NCI-H446 (cell line): ENCODE measurements at regions not wholly inside any gene's neighbourhood (a gene's known extent, or its start where the extent isn't known, plus 50 kb on each side); places are given as distances from the start of the nearest gene placed in this dataset.

ENCODE experiments used
- DNase-seq, 2 experiments: peaks; one replicate each; lab custom pipeline; 2025; lab: John Stamatoyannopoulos, UW

DNA sequence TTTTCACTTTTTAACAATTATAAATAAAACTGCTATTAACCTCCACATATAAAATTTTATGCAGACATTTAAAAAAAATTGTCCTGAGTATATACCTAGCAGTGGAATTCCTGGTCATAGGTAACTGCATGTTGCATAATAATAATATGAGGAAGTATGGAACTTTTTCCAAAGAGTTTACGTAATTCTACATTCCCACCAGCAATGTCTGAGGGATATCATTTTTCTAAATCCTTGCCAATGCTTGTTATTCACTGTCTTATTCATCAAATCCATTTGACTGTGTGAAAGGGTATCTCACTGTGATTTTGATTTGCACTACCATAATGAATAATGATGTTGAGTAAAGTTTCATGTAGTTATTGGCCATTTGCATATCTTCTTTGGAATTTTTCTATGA is 393.8 kb downstream of the LRFN5 start:
- no peak for DNase-seq

DNA sequence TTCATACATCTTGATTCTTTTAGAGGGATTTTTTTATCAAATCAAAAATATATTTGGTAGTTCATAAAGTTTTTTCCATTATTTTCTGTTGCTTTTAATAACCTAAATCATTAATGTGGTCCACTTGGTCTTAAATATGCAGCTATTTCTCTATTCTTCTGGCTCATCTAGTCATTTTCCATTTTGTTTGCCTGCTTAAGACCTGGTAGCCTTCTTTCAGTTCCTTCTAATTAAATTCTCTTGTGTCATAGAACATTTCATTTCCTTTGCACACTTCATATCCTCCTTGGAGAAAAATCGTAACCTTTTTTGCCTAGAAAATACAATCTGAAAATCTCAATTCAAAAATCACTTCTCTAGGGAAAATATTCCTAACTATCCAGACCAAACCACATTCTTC is 387.0 kb downstream of the LRFN5 start:
- DNase-seq, result no peak

GRCh38 chr14:41986700-41987099 is 380.0 kb downstream of the LRFN5 start:
- DNase-seq, result no peak

GRCh38 chr14:41986083-41986645 is 379.5 kb downstream of the LRFN5 start:
- no peak for DNase-seq

GRCh38 chr14:41973178-41973577 is 366.5 kb downstream of the LRFN5 start:
- no peak for DNase-seq

DNA sequence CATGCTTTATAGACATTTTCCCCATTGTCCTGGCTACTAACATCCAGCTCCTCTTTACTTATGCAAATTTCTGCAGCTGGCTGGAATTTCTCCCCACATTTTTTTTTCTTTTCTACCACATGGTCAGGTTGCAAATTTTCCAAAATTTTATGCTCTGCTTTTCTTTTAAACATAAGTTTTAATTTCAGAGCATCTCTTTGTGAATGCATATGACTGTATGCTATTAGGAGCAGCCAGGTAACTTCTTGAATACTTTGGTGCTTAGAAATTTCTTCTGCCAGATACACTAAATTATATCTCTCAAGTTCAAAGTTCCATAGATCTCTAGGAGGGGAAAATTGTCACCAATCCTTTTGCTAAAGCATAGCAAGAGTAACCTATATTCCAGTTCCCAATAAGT is 365.9 kb downstream of the LRFN5 start:
- DNase-seq, result no peak

- DNase-seq, result no peak
Measured at GRCh38 chr14:41960281-41960680, 353.6 kb downstream of the LRFN5 start.

DNA sequence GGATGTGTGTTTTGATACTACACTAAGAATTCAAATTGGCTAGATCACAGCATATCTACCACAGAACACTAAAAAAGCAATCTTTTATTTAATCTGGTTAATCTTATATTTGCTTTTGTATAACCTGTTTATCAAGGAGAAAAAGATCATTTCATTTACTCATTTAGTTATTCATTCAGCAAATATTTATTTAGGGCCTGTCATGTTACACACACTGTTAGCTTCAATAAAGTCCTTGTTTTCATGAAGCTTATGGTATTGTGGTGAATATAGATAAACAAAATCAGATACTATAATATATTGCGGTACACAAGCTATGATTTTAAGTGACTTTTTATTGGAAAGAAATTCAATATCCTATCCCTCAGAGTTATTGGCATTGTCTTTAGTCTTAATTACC is 350.8 kb downstream of the LRFN5 start:
- no peak for DNase-seq
